ENCODE measurements at regions not wholly inside any gene's neighbourhood (a gene's known extent, or its start where the extent isn't known, plus 50 kb on each side); places are given as distances from the start of the nearest gene placed in this dataset.

GRCh38 chr4:84407554-84408407 is 91.3 kb downstream of the NKX6-1 start:
- no peaks in the 10 kb centered on the region for H3K36me3 ChIP-seq (ENCODE audit: insufficient read depth in 1 of 2, low read depth in 1 of 2)
- no peak for TF ChIP-seq CTCF (IDR thresholded peaks at IDR 0.05)
- H3K27me3 ChIP-seq (ENCODE audit: insufficient read depth in 3 of 3, low read length in 2 of 3) = peaks cover 0 to 3% (median 0%) of the 10 kb centered on the region in 3 donors
- no peaks in the 10 kb centered on the region for H3K4me1 ChIP-seq
- intact Hi-C loops (cut with DNase I) = no loop called here
- no peak for ATAC-seq
- H3K27ac ChIP-seq = no peak overlapping the region
- 59 to 69% (median 63%) methylated on average over 6 of the region's 6 CpGs for WGBS, 3 donors
- H3K9me3 ChIP-seq = no peaks in the 10 kb centered on the region
- H3K4me3 ChIP-seq = no peak overlapping the region
- DNase-seq = no peak

- intact Hi-C loops (cut with DNase I) = no loop called here
- WGBS, 3 donors = 82 to 87% (median 85%) methylated on average over 4 of the region's 4 CpGs
- ATAC-seq = no peak
Measured at GRCh38 chr4:84403656-84404055, 95.4 kb downstream of the NKX6-1 start.

GRCh38 chr4:84401701-84402306 is 97.3 kb downstream of the NKX6-1 start:
- no peak for DNase-seq
- no peak for ATAC-seq
- TF ChIP-seq CTCF (IDR thresholded peaks at IDR 0.05) = no peak
- WGBS, 3 donors = 24 to 34% (median 26%) methylated on average over 3 of the region's 3 CpGs
- H3K4me3 ChIP-seq = no peak overlapping the region
- peaks cover 0 to 3% (median 0%) of the 10 kb centered on the region in 3 donors for H3K27me3 ChIP-seq (ENCODE audit: insufficient read depth in 3 of 3, low read length in 2 of 3)
- no peaks in the 10 kb centered on the region for H3K36me3 ChIP-seq (ENCODE audit: insufficient read depth in 1 of 2, low read depth in 1 of 2)
- intact Hi-C loops (cut with DNase I) = no loop called here
- H3K27ac ChIP-seq = no peak overlapping the region
- H3K4me1 ChIP-seq = no peaks in the 10 kb centered on the region
- H3K9me3 ChIP-seq = no peaks in the 10 kb centered on the region

More at GRCh38 chr4:84403656-84404055, 95.4 kb downstream of the NKX6-1 start:
- no peak overlapping the region for H3K4me3 ChIP-seq
- no peaks in the 10 kb centered on the region for H3K36me3 ChIP-seq (ENCODE audit: insufficient read depth in 1 of 2, low read depth in 1 of 2)
- H3K27ac ChIP-seq = no peak overlapping the region
- peaks cover 0 to 3% (median 0%) of the 10 kb centered on the region in 3 donors for H3K27me3 ChIP-seq (ENCODE audit: insufficient read depth in 3 of 3, low read length in 2 of 3)
- no peaks in the 10 kb centered on the region for H3K9me3 ChIP-seq
- no peaks in the 10 kb centered on the region for H3K4me1 ChIP-seq
- no peak for DNase-seq
- no peak for TF ChIP-seq CTCF (IDR thresholded peaks at IDR 0.05)

GRCh38 chr4:84394386-84394785 is 104.7 kb downstream of the NKX6-1 start:
- H3K36me3 ChIP-seq (ENCODE audit: insufficient read depth in 1 of 2, low read depth in 1 of 2) = no peaks in the 10 kb centered on the region
- DNase-seq (no peak), ATAC-seq (no peak)
- 66 to 77% (median 68%) methylated on average over 3 of the region's 3 CpGs for WGBS, 3 donors
- H3K27ac ChIP-seq = no peak overlapping the region
- no peaks in the 10 kb centered on the region for H3K4me1 ChIP-seq
- no peaks in the 10 kb centered on the region for H3K9me3 ChIP-seq
- H3K27me3 ChIP-seq (ENCODE audit: insufficient read depth in 3 of 3, low read length in 2 of 3) = peaks cover 0 to 2% (median 0%) of the 10 kb centered on the region in 3 donors
- no peak overlapping the region for H3K4me3 ChIP-seq
- intact Hi-C loops (cut with DNase I) = no loop called here
- TF ChIP-seq CTCF (IDR thresholded peaks at IDR 0.05) = no peak

All from psoas muscle (tissue), 7 donors.